HCT116 (cell line): ENCODE measurements at regions not wholly inside any gene's neighbourhood (a gene's known extent, or its start where the extent isn't known, plus 50 kb on each side); places are given as distances from the start of the nearest gene placed in this dataset.

Source experiments
- ATAC-seq: fragments of 200-7000 bp; cut with Tn5 transposase; 2 replicates; pipeline ENCODE4 v1.9.1; 2020; ENCODE audit warnings: mild to moderate bottlenecking, moderate library complexity
- BruUV-seq: library from RNA; stranded (reverse); fragments of 400-500 nt; replicated peaks from 2 replicates; lab custom pipeline; 2021; lab: Mats Ljungman, UMichigan
- CTCF ChIA-PET: fragments of 300-600 bp; sonication (Branson Sonifier 250); formaldehyde crosslinking; loops from one replicate; lab custom pipeline; 2021; ENCODE audit warnings: antibody characterized with exemption; lab: Charles Lee
- POLR2A ChIA-PET: fragments of 300-600, 350-600 bp; sonication (Branson Sonifier 250); formaldehyde crosslinking; loops from one replicate; lab custom pipeline; 2021; ENCODE audit warnings: antibody characterized with exemption; lab: Charles Lee
- RAD21 ChIA-PET, 2 experiments: fragments of 300-600 bp; sonication (Branson Sonifier 250); formaldehyde crosslinking; loops; one replicate each; lab custom pipeline; 2023; ENCODE audit warnings: low total read pairs in 2 of 2; ENCODE audit not compliant: uncharacterized antibody in 2 of 2, unreplicated experiment in 2 of 2, low non-redundant PET in 1 of 2; lab: Charles Lee
- DNase-seq: peaks from one replicate; pipeline ENCODE4 v3.0.0-alpha.2; 2010; ENCODE audit warnings: low read depth, low spot score
- H2AFZ ChIP-seq: fragments of 200-600 bp; shearing (Covaris generic), sonication (generic); 2 replicates; pipeline ENCODE4 v1.6.1; 2017; ENCODE audit warnings: low read depth, mixed run types, mixed read lengths, antibody characterized with exemption, low read length; ENCODE audit not compliant: poor library complexity, severe bottlenecking
- H3K27ac ChIP-seq: 2 replicates; pipeline ENCODE4 v1.5.1; 2012; ENCODE audit warnings: low read depth, low read length
- H3K27me3 ChIP-seq: fragments of 200-600 bp; sonication (generic); 2 replicates; pipeline ENCODE4 v1.6.1; 2016; ENCODE audit warnings: mixed run types, low read length, mixed read lengths; ENCODE audit not compliant: insufficient read depth
- H3K36me3 ChIP-seq, 2 experiments: fragments of 200-500 bp in 1 of 2; fragments of 200-600 bp in 1 of 2; sonication (Bioruptor generic) in 1 of 2; sonication (generic) in 1 of 2; 2 replicates each; pipeline versions ENCODE4 v1.5.1 to v1.6.1; 2014 to 2016; ENCODE audit warnings: low read length in 2 of 2, inconsistent platforms in 1 of 2, mixed read lengths in 1 of 2, mixed run types in 1 of 2; ENCODE audit not compliant: insufficient read depth in 2 of 2, control insufficient read depth in 1 of 2
- H3K4me1 ChIP-seq, 2 experiments: fragments of 200-600 bp in 1 of 2; sonication (generic) in 1 of 2; 2 replicates each; pipeline versions ENCODE4 v1.5.1 to v1.6.1; 2012 to 2017; ENCODE audit warnings: low read length in 2 of 2, inconsistent platforms in 1 of 2, mild to moderate bottlenecking in 1 of 2, mixed read lengths in 1 of 2, mixed run types in 1 of 2, moderate library complexity in 1 of 2; ENCODE audit not compliant: insufficient read depth in 2 of 2, control insufficient read depth in 1 of 2
- H3K4me2 ChIP-seq: fragments of 200-600 bp; sonication (generic); 2 replicates; pipeline ENCODE4 v1.6.1; 2017; ENCODE audit warnings: mixed run types, low read length, mixed read lengths
- H3K4me3 ChIP-seq, 2 experiments: fragments of 200-600 bp in 1 of 2; sonication (generic) in 1 of 2; replicated peaks in 1 of 2; 2 replicates each; pipeline ENCODE4 v1.5.1; 2011 to 2016; ENCODE audit warnings: low read length in 2 of 2, control low read depth in 1 of 2, low read depth in 1 of 2, mild to moderate bottlenecking in 1 of 2, mixed read lengths in 1 of 2, mixed run types in 1 of 2
- H3K79me2 ChIP-seq: fragments of 200-600 bp; sonication (generic); 2 replicates; pipeline ENCODE4 v1.6.1; 2017; ENCODE audit warnings: mild to moderate bottlenecking, mixed run types, low read length, moderate library complexity, mixed read lengths; ENCODE audit not compliant: insufficient read depth
- H3K9ac ChIP-seq: fragments of 200-600 bp; sonication (generic); 2 replicates; pipeline ENCODE4 v1.6.1; 2016; ENCODE audit warnings: low read length, mixed read lengths
- H3K9me2 ChIP-seq: fragments of 200-600 bp; sonication (generic), shearing (Covaris generic); 2 replicates; pipeline ENCODE4 v1.6.1; 2017; ENCODE audit warnings: mixed run types, mild to moderate bottlenecking, moderate library complexity; ENCODE audit not compliant: insufficient read depth
- H3K9me3 ChIP-seq, 2 experiments: fragments of 200-500 bp in 1 of 2; fragments of 200-600 bp in 1 of 2; sonication (Bioruptor generic) in 1 of 2; sonication (generic) in 1 of 2; 2 replicates each; pipeline ENCODE4 v1.6.1; 2014 to 2017; ENCODE audit warnings: low read length in 2 of 2, mixed read lengths in 2 of 2, inconsistent platforms in 1 of 2, low read depth in 1 of 2, mild to moderate bottlenecking in 1 of 2, mixed run types in 1 of 2, moderate library complexity in 1 of 2; ENCODE audit not compliant: control insufficient read depth in 1 of 2, insufficient read depth in 1 of 2
- H4K20me1 ChIP-seq: fragments of 200-600 bp; sonication (generic), shearing (Covaris generic); 2 replicates; pipeline ENCODE4 v1.6.1; 2017; ENCODE audit warnings: mixed run types, mild to moderate bottlenecking, moderate library complexity; ENCODE audit not compliant: insufficient read depth
- ATF3 ChIP-seq: IDR thresholded peaks from 2 replicates; pipeline ENCODE4 v1.6.1; 2012
- CEBPB ChIP-seq: IDR thresholded peaks from 2 replicates; pipeline ENCODE4 v1.6.1; 2012; ENCODE audit warnings: low read depth
- CTCF ChIP-seq, 3 experiments: fragments of 200-600 bp in 1 of 3; sonication (generic) in 1 of 3; IDR thresholded peaks in 2 of 3; conservative IDR thresholded peaks in 1 of 3; 2 replicates each; pipeline ENCODE4 v1.5.1; 2012 to 2017; ENCODE audit warnings: low read depth in 2 of 3, low read length in 2 of 3, antibody characterized with exemption in 1 of 3, borderline replicate concordance in 1 of 3, control low read depth in 1 of 3, mild to moderate bottlenecking in 1 of 3, mixed read lengths in 1 of 3, mixed run types in 1 of 3, moderate library complexity in 1 of 3; ENCODE audit not compliant: insufficient read depth in 1 of 3
- EGR1 ChIP-seq: IDR thresholded peaks from 2 replicates; pipeline ENCODE4 v1.6.1; 2012; ENCODE audit warnings: low read depth
- ELF1 ChIP-seq: IDR thresholded peaks from 2 replicates; pipeline ENCODE4 v1.6.1; 2012; ENCODE audit warnings: low read depth, borderline replicate concordance
- EZH2 ChIP-seq: fragments of 200-600 bp; sonication (generic); IDR thresholded peaks from 2 replicates; pipeline ENCODE4 v1.6.1; 2017; ENCODE audit warnings: antibody characterized with exemption, mixed run types
- FOSL1 ChIP-seq: IDR thresholded peaks from 2 replicates; pipeline ENCODE4 v1.6.1; 2012; ENCODE audit warnings: low read depth
- JUND ChIP-seq: IDR thresholded peaks from 2 replicates; pipeline ENCODE4 v1.6.1; 2012
- POLR2A ChIP-seq: IDR thresholded peaks from 2 replicates; pipeline ENCODE4 v1.7.0; 2011; ENCODE audit warnings: borderline replicate concordance; ENCODE audit not compliant: insufficient read depth, insufficient read length; ENCODE audit errors: extremely low read depth
- POLR2AphosphoS5 ChIP-seq: IDR thresholded peaks from 2 replicates; pipeline ENCODE4 v1.6.1; 2011; ENCODE audit warnings: mild to moderate bottlenecking, low read depth, low read length, moderate library complexity
- REST ChIP-seq: IDR thresholded peaks from 2 replicates; pipeline ENCODE4 v1.6.1; 2012; ENCODE audit warnings: low read depth
- SIN3A ChIP-seq: IDR thresholded peaks from 2 replicates; pipeline ENCODE4 v1.6.1; 2012; ENCODE audit warnings: low read depth
- SP1 ChIP-seq: IDR thresholded peaks from 2 replicates; pipeline ENCODE4 v1.6.1; 2012; ENCODE audit warnings: low read depth
- TCF7L2 ChIP-seq: IDR thresholded peaks from 2 replicates; pipeline ENCODE4 v1.7.0; 2011; ENCODE audit warnings: borderline replicate concordance, inconsistent platforms; ENCODE audit not compliant: insufficient read depth, insufficient read length; ENCODE audit errors: extremely low read depth
- YY1 ChIP-seq: IDR thresholded peaks from 2 replicates; pipeline ENCODE4 v1.6.1; 2011; ENCODE audit warnings: low read length, low read depth, moderate library complexity, mild to moderate bottlenecking; ENCODE audit not compliant: insufficient replicate concordance; ENCODE audit errors: extremely low read depth
- ZFX ChIP-seq: fragments of 450-650 bp; IDR thresholded peaks from 2 replicates; pipeline ENCODE4 v1.6.1; 2017
- ZNF274 ChIP-seq: fragments of 200-500 bp; sonication (Bioruptor generic); IDR thresholded peaks from 2 replicates; pipeline ENCODE4 v1.6.1; 2014; ENCODE audit warnings: mild to moderate bottlenecking, low read depth, low read length, inconsistent platforms
- intact Hi-C: fragments of 100-400 bp; cut with micrococcal nuclease; formaldehyde crosslinking; loops from 2 replicates; pipeline ENCODE4 v1.10.0; 2022

GRCh38 chr10:3960496-3960895, 175.5 kb upstream of the KLF6 start:
- no TSS peak for BruUV-seq
- Histone ChIP-seq H3K9me3 (no peaks in the 10 kb centered on the region), H3K27ac (no peak overlapping the region), H3K4me2 (no peak overlapping the region), H2AFZ (no peak overlapping the region), H3K9ac (no peak overlapping the region), H3K79me2 (no peaks in the 10 kb centered on the region), H3K4me1 (peaks cover 0 to 6% of the 10 kb centered on the region in 2 experiments; a peak in 1 of 4 replicates), H4K20me1 (no peaks in the 10 kb centered on the region), H3K4me3 (no peak overlapping the region), H3K27me3 (no peaks in the 10 kb centered on the region), H3K36me3 (no peaks in the 10 kb centered on the region), H3K9me2 (no peaks in the 10 kb centered on the region; the same call in 1 of the 2 replicates)
- no peak for DNase-seq
- ChIA-PET RAD21 (no interaction called here), CTCF (no interaction called here), POLR2A (no interaction called here)
- TF ChIP-seq TCF7L2 (no peak), YY1 (no peak), POLR2A (no peak), SIN3A (no peak), ZFX (no peak), EGR1 (no peak), CTCF (IDR thresholded peaks at IDR 0.05 in 2 of 3, conservative IDR thresholded peaks at IDR 0.05 in 1 of 3; ENCODE audit: borderline replicate concordance in 1 of 3, insufficient read depth in 1 of 3, low read depth in 2 of 3, low read length in 2 of 3) (no peak), ZNF274 (no peak), EZH2 (no peak), ATF3 (no peak), CEBPB (no peak), FOSL1 (no peak), SP1 (no peak), JUND (no peak), ELF1 (no peak), REST (no peak), POLR2AphosphoS5 (no peak)
- ATAC-seq = no peak
- intact Hi-C loops = no loop called here
